ENCODE measurements at regions not wholly inside any gene's neighbourhood (a gene's known extent, or its start where the extent isn't known, plus 50 kb on each side); places are given as distances from the start of the nearest gene placed in this dataset.
"Not testable (repeated sequence)": the region's sequence is repeated elsewhere in the genome, so short reads cannot be mapped to it uniquely, and the experiment has no call there.

DNA sequence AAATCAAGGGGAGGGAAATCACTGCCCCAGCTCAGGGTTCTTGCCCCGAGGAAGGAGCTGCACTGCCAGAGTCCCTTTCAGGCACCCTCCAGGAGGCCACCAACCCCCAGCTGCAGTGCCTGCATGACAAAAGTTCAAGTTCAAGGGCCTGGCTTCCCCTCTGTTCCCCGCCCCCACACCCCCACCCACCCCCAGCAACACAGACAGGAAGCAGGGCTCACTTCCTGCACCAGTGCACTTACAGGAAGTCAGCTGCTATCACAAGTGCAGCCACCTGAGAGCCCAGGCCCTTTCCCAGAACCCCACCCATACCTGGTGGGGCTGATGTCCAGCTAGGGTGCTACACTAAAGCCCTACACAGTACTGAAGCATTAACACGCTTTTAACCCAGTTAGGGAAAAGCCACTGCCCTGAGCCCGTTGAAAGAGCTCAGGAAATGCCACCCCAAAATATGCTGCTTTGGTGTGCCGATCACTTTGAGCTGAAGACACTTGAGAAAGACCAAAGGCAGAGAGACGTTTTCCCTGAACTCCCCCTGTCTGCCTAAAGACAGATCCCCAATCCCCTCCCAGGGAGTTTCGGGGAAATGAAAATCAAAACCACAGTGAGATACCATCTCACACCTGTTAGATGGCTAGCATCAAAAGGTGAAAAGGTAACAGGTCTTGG is 109.9 kb upstream of the CAB39 start (continued):
- TF ChIP-seq, protein P1, sequence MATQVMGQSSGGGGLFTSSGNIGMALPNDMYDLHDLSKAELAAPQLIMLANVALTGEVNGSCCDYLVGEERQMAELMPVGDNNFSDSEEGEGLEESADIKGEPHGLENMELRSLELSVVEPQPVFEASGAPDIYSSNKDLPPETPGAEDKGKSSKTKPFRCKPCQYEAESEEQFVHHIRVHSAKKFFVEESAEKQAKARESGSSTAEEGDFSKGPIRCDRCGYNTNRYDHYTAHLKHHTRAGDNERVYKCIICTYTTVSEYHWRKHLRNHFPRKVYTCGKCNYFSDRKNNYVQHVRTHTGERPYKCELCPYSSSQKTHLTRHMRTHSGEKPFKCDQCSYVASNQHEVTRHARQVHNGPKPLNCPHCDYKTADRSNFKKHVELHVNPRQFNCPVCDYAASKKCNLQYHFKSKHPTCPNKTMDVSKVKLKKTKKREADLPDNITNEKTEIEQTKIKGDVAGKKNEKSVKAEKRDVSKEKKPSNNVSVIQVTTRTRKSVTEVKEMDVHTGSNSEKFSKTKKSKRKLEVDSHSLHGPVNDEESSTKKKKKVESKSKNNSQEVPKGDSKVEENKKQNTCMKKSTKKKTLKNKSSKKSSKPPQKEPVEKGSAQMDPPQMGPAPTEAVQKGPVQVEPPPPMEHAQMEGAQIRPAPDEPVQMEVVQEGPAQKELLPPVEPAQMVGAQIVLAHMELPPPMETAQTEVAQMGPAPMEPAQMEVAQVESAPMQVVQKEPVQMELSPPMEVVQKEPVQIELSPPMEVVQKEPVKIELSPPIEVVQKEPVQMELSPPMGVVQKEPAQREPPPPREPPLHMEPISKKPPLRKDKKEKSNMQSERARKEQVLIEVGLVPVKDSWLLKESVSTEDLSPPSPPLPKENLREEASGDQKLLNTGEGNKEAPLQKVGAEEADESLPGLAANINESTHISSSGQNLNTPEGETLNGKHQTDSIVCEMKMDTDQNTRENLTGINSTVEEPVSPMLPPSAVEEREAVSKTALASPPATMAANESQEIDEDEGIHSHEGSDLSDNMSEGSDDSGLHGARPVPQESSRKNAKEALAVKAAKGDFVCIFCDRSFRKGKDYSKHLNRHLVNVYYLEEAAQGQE (IDR thresholded peaks at IDR 0.05; ENCODE audit: low read depth, low read length): no peak
- no peak for TF ChIP-seq FOSL2 (IDR thresholded peaks at IDR 0.05; ENCODE audit: borderline replicate concordance, low read depth)

DNA sequence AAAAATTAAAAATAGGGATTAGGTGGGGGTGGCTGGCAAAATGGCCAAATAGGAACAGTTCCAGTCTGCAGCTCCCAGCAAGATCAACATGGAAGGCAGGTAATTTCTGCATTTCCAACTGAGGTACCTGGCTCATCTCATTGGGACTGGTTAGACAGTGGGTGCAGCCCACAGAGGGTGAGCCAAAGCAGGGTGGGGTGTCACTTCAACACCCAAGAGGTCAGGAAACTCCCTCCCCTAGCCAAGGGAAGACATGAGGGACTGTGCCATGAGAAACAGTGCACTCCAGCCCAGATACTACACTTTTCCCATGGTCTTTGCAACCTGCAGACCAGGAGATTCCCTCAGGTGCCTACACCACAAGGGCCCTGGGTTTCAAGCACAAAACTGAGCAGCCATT is 109.3 kb upstream of the CAB39 start:
- H3K27me3 ChIP-seq (ENCODE audit: insufficient read depth); H3K9ac ChIP-seq; H3K4me1 ChIP-seq (ENCODE audit: control insufficient read depth in 1 of 2, insufficient read depth in 2 of 2, low read depth in 1 of 2, low read length in 1 of 2); H3K9me2 ChIP-seq; H3K9me3 ChIP-seq; CTCF ChIA-PET; POLR2A ChIA-PET; H3K27ac ChIP-seq (ENCODE audit: low read depth in 2 of 2, low read length in 1 of 2); H3K36me3 ChIP-seq (replicated peaks in 1 of 2; ENCODE audit: control insufficient read depth in 1 of 2, insufficient read depth in 2 of 2, low read length in 1 of 2); H3F3A ChIP-seq (replicated peaks; ENCODE audit: insufficient read depth); H3K4me2 ChIP-seq; H2AFZ ChIP-seq (ENCODE audit: low read depth); H4K20me1 ChIP-seq (ENCODE audit: insufficient read depth); H3K4me3 ChIP-seq (ENCODE audit: low read depth in 2 of 2, low read length in 1 of 2); DNase-seq; H3K79me2 ChIP-seq (ENCODE audit: insufficient read depth): not testable (repeated sequence)

DNA sequence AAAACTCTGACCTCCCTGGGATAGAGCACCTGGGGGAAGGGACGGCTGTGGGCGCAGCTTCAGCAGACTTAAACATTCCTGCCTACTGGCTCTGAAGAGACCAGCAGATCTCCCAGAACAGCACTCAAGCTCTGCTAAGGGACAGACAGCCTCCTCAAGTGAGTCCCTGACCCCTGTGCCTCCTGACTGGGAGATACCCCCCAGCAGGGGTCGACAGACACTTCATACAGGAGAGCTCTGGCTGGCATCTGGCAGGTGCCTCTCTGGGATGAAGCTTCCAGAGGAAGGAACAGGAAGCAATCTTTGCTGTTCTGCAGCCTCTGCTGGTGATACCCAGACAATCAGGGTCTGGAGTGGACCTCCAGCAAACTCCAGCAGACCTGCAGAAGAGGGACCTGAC is 108.5 kb upstream of the CAB39 start:
- H3K36me3 ChIP-seq (replicated peaks in 1 of 2; ENCODE audit: control insufficient read depth in 1 of 2, insufficient read depth in 2 of 2, low read length in 1 of 2); H3K4me1 ChIP-seq (ENCODE audit: control insufficient read depth in 1 of 2, insufficient read depth in 2 of 2, low read depth in 1 of 2, low read length in 1 of 2); H3K79me2 ChIP-seq (ENCODE audit: insufficient read depth); H3F3A ChIP-seq (replicated peaks; ENCODE audit: insufficient read depth); H3K27ac ChIP-seq (ENCODE audit: low read depth in 2 of 2, low read length in 1 of 2); H3K4me2 ChIP-seq; H3K27me3 ChIP-seq (ENCODE audit: insufficient read depth); H3K9ac ChIP-seq; CTCF ChIA-PET; H2AFZ ChIP-seq (ENCODE audit: low read depth); H3K9me3 ChIP-seq; POLR2A ChIA-PET; DNase-seq; H3K4me3 ChIP-seq (ENCODE audit: low read depth in 2 of 2, low read length in 1 of 2); H3K9me2 ChIP-seq; H4K20me1 ChIP-seq (ENCODE audit: insufficient read depth): not testable (repeated sequence)
- 82% methylated on average over 2 of the region's 3 CpGs for WGBS (ENCODE audit: low lambda C conversion rate)

DNA sequence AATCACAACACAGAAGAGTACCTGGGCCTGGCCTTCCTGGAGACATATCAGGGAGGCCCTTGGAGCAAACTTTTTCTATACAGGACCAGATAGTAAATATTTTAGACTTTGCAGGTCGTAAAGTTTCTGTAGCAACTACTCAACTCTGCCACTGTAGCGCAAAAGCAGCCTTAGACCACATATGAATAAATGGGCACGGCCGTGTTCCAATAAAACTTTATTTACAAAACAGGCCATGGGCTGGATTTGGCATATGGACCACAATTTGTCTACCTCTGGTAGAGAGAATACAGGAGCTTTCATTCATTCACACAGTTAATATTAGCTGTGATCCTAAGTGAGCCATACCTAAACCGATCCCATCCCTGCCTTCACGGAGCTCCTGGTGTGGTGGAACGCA is 98.6 kb upstream of the CAB39 start:
- Histone ChIP-seq H3K27me3 (ENCODE audit: insufficient read depth) (no peaks in the 10 kb centered on the region), H3K4me2 (no peak overlapping the region), H3K79me2 (ENCODE audit: insufficient read depth) (no peaks in the 10 kb centered on the region), H4K20me1 (ENCODE audit: insufficient read depth) (no peaks in the 10 kb centered on the region), H3K4me3 (ENCODE audit: low read depth in 2 of 2, low read length in 1 of 2) (no peak overlapping the region), H3K36me3 (replicated peaks in 1 of 2; ENCODE audit: control insufficient read depth in 1 of 2, insufficient read depth in 2 of 2, low read length in 1 of 2) (no peaks in the 10 kb centered on the region), H3K9ac (no peak overlapping the region), H3F3A (replicated peaks; ENCODE audit: insufficient read depth) (peaks cover 4% of the 10 kb centered on the region), H3K4me1 (ENCODE audit: control insufficient read depth in 1 of 2, insufficient read depth in 2 of 2, low read depth in 1 of 2, low read length in 1 of 2) (no peaks in the 10 kb centered on the region), H3K9me2 (no peaks in the 10 kb centered on the region), H2AFZ (ENCODE audit: low read depth) (no peak overlapping the region), H3K27ac (ENCODE audit: low read depth in 2 of 2, low read length in 1 of 2) (no peak overlapping the region), H3K9me3 (no peaks in the 10 kb centered on the region)
- WGBS (ENCODE audit: low lambda C conversion rate): 98% methylated on average over 7 of the region's 7 CpGs
- no peak for DNase-seq
- ChIA-PET CTCF (interaction anchor here (1.6 kb wide), 1 partner anchor 605 kb away, joined by 3 read pairs; no protein-coding TSS in a partner anchor), POLR2A (no interaction called here)
- TF ChIP-seq EZH2phosphoT487 (IDR thresholded peaks at IDR 0.05; ENCODE audit: borderline replicate concordance, low read depth): no peak
- no peak for TF ChIP-seq FOXJ3 (CRISPR knock-in tag; IDR thresholded peaks at IDR 0.05)
- no peak for TF ChIP-seq MXI1 (IDR thresholded peaks at IDR 0.05; ENCODE audit: low read depth, low read length)
- TF ChIP-seq POLR2AphosphoS5 (IDR thresholded peaks at IDR 0.05; ENCODE audit: low read depth, low read length): no peak
- TF ChIP-seq SMC3 (IDR thresholded peaks at IDR 0.05; ENCODE audit: low read depth, low read length): no peak
- no peak for TF ChIP-seq GABPA (IDR thresholded peaks at IDR 0.05; ENCODE audit: low read depth)
- no peak for TF ChIP-seq RXRA (IDR thresholded peaks at IDR 0.05; ENCODE audit: borderline replicate concordance, low read depth)
- no peak for TF ChIP-seq FOSL2 (IDR thresholded peaks at IDR 0.05; ENCODE audit: borderline replicate concordance, low read depth)
- no peak for TF ChIP-seq MEF2A (IDR thresholded peaks at IDR 0.05; ENCODE audit: borderline replicate concordance, low read depth)
- TF ChIP-seq, protein P2, sequence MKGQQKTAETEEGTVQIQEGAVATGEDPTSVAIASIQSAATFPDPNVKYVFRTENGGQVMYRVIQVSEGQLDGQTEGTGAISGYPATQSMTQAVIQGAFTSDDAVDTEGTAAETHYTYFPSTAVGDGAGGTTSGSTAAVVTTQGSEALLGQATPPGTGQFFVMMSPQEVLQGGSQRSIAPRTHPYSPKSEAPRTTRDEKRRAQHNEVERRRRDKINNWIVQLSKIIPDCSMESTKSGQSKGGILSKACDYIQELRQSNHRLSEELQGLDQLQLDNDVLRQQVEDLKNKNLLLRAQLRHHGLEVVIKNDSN (IDR thresholded peaks at IDR 0.05; ENCODE audit: borderline replicate concordance, low read depth): no peak
